Stimulated activated CD8-positive, alpha-beta memory T cell treated with anti-CD3 and anti-CD28 coated beads, Interleukin-4, amount 100 ng/mL, for 24 hours (primary cell): ENCODE measurements at regions not wholly inside any gene's neighbourhood (a gene's known extent, or its start where the extent isn't known, plus 50 kb on each side); places are given as distances from the start of the nearest gene placed in this dataset.

Experiments used
- DNase-seq: peaks from one replicate; pipeline ENCODE4 v3.0.0-alpha.2; 2020; ENCODE audit warnings: low read depth

- DNase-seq, result no peak
These were observed 399.7 kb upstream of the RBFOX1 start for GRCh38 chr16:6932871-6933385.

DNA sequence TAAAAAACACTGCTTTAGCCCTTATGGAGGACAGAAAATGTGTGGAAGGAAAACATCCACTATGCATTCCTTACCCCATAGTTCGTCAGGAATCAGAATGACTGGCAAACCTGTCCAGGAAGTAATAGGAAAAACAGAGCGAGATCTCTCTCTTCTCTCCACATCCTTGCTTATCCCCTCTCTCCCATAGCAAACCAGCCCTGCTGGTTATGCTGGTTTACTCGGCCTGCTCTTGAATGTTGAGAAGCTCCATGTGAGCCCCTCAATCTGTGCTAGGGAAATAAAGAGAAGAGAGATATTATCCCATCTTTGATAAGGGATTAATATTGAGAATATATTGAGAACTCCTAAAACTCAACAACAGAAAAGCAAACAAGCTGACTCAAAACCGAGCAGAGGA, 402.8 kb upstream of the RBFOX1 start:
- DNase-seq, result no peak

- DNase-seq, result no peak
These were observed 405.9 kb upstream of the RBFOX1 start for GRCh38 chr16:6926762-6927161.

DNA sequence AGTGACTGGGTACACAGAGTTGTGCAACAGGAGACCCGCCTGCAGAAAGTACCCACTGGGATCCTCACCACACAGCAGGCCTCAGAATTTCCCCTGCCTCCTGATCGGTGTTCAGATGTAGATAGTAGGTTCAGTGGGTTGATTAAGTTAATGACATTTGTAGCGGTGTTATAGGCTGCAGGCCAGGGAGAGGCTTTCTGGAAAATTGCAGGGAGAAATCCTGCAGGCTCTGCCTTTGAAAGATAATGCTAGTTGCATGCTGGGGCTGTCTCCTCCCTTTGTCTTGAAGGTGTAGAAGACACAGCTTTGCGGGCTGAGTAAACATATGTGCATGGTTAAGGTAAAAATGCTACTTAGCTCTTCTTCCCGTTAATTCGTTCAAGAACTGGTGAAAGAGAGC, 406.3 kb upstream of the RBFOX1 start:
- no peak for DNase-seq

DNA sequence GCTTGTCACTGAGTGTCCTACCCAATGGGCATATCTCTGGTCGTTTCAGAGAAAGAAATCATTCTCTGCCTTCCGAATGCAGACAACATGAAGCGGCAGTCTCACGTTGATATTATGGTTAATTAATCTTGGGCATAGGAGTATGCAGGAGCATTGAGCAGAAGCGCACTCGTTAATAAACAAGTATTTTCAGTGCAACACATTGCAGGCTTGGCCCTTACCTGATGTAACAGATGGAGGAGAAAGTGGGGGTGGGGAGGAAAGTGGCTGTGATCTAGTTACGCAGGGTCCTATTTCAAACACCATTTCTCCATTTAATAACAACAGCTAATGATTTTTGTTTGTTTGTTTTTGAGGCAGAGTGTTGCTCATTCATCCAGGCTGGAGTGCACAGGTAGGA, 414.0 kb upstream of the RBFOX1 start:
- no peak for DNase-seq

GRCh38 chr16:6916946-6917345, 415.7 kb upstream of the RBFOX1 start:
- no peak for DNase-seq

- no peak for DNase-seq
These were observed 419.1 kb upstream of the RBFOX1 start for GRCh38 chr16:6913566-6913965.

DNA sequence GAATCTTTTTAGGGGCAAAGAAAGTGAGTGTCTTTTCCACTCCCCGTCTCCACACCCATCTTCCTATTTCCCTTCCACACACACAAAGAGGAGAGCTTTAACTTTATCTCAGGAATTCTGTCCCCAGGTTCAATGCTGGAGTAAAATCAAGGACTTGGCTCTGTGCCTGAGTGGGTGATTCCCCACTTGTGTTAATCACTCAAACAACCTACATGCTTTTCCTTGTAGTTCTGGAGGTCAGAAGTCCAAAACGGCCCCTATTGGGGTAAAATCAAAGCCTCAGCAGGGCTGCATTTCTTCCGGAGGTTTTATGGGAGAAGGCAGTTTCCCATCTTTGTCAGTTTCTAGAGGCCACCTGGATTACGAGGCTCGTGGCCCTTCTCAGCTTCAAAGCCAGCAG, 422.3 kb upstream of the RBFOX1 start:
- DNase-seq, result no peak

DNA sequence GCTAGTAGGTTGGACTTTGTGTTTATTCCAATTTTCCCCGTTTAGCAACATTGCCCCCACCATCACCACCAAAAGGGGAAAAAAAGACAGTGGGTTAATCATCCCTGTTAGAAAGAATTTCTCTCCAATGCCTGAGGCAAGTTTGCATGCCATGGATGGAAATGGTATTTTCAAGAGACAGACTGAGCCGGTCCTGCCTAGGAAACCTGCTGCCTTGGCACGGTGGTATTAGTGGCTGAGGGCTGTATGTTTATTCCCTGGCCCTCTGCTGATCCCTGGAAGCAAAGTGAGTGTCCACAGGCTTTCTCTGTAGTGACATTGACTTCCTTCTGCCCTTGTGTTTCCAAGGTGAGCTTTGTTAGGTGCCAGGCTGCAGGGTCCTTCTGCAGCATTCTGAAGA, 427.0 kb upstream of the RBFOX1 start:
- DNase-seq, result no peak

GRCh38 chr16:6903671-6904070, 429.0 kb upstream of the RBFOX1 start:
- DNase-seq, result no peak

DNA sequence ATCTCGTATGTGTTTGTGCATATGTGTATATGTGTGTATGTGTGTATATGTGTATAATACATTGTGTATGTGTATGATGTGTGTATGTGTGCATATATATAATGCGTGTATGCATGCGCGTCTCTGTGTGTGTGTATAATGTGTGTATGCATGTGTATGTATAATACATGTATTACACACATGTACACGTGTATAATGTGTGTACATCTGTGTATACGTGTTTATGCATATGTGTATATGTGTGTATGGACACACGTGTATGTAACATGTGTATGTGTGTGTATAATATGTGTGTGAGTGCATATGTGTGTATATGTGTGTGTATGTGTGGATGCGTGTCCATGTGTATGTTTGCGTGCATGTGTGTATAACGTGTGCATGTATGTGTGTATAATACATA, 433.7 kb upstream of the RBFOX1 start:
- no peak for DNase-seq

DNA sequence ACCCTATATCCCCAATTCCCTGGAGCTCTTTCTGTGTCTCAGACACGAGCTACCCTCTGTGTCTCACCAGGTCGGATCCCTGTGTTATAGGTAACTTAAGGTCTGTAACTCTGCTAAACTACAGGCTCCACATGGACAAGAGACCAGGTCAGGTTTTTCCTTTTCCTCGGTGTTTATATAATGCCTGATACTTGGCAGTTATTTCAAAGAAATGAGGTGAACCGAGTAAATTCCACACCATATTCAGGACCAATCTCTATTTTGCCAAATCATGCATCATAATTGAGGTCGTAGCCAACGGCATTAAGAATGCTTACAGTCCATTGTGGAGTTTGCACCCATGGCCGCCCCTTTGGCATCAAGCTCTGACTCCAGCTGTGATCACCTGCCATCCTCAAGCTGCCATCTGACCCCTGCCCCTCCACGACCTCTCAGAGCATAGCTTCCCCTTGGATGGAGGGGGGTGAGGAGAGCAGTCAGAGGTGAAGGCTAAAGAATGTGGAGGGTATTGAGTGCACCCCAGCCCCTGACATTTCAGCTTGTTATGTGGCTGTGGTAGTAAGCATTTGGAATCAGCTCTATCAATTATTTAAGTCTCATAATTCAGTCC, 434.7 kb upstream of the RBFOX1 start:
- no peak for DNase-seq

GRCh38 chr16:6892966-6893365, 439.7 kb upstream of the RBFOX1 start:
- DNase-seq, result no peak

DNA sequence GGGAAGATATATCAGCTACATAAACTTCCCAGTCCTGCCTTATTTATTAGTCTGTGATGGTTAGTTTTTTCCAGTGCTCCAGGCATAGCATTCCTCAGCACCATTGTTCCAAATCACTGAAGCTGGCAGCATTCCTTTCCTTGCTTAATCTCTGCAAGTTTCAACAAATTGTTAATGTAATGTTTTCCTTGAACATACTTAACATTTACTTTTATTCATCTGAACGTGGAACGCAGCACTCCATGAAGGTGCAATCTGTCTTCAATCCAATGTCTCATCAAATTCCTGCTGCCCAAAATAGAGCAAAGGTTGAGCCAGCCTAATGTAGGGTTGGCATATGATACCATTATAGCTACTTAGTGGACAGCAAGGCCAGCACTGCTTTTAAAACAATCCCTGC, 441.1 kb upstream of the RBFOX1 start:
- DNase-seq, result no peak

DNA sequence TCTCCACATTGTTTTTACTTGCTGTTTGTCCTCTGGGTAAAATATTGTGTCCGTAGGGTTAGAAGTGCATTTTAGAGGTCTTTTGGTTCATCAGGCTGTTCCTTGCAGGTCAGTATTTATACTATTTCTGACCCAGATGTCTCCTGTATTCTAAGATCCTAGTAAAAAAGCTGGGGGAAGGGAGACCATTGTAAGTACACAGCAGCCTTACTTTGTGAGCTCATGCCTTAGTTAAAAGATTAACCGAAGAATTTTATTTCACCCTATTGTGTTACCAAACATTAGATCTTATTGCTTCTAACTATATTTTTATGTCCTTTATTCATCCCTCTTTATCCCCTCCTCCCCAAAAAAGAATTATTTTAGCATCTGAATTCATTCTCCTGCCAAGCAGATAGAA, 444.1 kb upstream of the RBFOX1 start:
- no peak for DNase-seq

GRCh38 chr16:6884002-6884401, 448.6 kb upstream of the RBFOX1 start:
- DNase-seq, result no peak

DNA sequence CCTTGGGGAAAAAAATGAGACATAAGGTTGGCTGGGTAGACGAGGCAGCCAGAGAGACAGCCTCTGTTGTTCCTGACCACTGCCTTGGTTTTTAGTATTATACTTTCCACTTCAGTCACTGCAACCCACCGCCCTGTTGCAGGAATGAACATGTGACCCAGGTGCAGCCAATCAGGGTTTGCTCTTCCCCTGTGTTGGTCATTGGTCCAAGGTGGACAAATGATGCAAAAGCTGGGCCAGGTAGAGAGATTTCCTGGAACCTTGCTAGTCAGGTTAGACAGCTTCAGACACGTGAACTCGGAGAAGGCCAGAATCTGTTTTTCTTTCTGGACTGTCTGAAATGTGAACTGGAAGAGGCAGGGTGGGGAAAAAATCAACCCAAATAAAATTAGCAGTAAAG, 452.4 kb upstream of the RBFOX1 start:
- no peak for DNase-seq

- no peak for DNase-seq
These were observed 468.0 kb upstream of the RBFOX1 start for GRCh38 chr16:6864671-6865070.

DNA sequence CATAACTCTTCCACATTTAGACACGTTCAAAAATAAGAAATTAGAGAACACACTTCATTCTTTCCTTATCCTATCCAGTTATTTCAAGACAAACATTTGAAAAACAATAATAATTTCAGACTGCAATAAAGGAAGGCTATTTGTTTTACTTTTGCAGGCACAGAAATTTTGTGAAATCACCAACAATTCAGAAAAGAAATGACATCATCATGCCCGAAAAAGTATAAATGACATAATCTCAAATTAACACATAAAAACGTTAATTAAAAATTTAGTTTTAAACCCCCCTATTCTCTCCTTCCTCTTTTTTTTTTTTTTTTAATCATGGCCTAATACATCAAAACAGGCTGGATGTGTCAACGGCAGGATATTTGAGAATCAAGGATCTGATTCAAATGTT, 468.4 kb upstream of the RBFOX1 start:
- no peak for DNase-seq

DNA sequence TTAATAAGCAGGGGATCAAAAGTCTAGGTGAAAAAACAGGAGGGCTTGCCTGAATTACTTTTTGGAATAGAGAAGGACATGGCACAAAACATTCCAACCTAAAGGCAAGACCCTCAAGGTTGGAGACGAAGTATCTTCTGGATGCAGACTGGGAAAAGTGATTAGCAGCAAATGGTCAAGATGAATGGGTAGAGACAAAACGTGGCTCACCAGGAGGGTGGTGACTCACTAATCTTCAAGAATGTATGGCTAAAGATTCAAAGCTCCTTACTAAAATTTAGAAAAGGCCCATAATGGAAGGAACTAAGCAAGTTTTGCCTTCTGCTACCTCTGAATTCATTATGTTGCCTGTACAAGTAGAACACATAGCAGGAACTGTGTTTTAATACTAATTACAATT, 469.5 kb upstream of the RBFOX1 start:
- DNase-seq, result no peak

DNA sequence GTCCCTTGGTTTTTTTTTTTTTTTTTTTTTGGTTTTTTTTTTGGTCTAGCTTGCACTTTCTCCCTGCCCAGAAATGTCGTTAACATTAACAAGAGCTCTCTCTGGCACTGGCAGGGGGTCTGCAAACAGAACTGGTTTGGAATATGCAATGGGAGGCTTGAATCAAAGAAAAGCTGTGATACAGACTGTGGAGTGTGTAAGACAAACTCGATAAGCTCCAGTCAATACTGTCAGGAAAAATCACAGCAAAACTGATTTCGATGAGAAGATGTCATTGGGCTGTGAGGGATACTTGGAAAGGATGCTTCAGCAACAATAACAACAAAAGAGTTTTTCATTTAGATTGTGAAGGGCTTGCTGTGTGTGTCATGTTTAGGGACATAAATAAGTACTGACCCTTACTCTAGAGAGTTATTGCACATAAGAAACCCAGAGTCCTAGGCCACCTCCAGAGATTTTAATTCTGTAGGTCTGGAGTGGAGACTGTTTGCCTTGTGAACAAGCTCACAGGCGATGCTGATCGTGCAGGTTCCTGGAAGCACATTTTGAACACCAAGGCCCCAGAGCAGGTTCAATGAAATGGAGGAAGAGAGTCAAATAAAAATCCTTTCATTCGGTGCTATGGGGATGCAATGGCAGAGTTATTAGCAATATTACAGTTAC, 470.7 kb upstream of the RBFOX1 start:
- DNase-seq, result no peak

- no peak for DNase-seq
These were observed 471.4 kb upstream of the RBFOX1 start for GRCh38 chr16:6861135-6861814.

DNA sequence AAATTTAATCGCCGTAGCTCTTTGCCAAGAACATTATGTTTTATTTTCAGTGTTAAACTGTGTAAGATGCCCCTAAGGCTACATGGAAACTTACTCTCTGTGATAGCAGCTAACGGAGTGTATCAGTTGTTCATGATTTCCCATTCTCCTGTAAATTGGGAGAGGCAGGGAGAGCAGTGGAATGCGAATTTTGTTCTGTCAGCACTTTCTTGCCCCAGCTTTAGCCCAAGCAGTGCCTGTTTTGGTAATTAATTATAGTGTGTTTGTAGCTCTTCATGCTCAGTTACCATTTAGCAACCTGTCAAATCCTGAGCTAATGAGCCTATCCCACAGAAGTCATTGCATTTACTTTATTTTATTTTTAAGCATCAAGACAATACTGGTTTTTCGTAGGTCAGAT, 475.1 kb upstream of the RBFOX1 start:
- no peak for DNase-seq

DNA sequence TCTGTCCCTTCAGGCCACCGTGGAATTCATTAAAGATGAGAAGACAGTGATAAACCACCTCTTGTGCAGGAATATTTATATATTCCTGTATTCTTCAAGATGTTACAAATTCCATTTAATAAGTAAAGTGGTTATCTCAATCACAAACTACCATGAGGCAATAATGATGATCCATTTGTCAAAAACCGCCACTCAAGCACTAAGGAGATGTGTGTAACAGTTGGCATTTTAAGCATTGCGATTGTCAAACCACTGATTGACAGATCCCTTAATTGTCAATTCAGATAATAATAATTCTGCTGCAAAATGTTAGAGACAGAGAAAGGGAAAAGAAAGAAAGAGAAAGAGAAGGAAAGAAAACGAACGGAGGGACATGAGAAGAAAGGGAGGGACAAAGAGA, 476.1 kb upstream of the RBFOX1 start:
- DNase-seq, result no peak
